Vagina (tissue), 2 donors: ENCODE measurements at regions not wholly inside any gene's neighbourhood (a gene's known extent, or its start where the extent isn't known, plus 50 kb on each side); places are given as distances from the start of the nearest gene placed in this dataset.

ENCODE experiments used
- POLR2A ChIP-seq, 2 donors: fragments of 450-650 bp; IDR thresholded peaks; one replicate each; pipeline ENCODE4 v1.6.1; 2017; ENCODE audit warnings: antibody characterized with exemption in 2 of 2, mild to moderate bottlenecking in 2 of 2, moderate library complexity in 2 of 2
- POLR2AphosphoS5 ChIP-seq, 2 donors: sonication (generic); formaldehyde crosslinking; IDR thresholded peaks; one replicate each; pipeline ENCODE4 v1.9.0; 2017; ENCODE audit warnings: antibody characterized with exemption in 2 of 2, mild to moderate bottlenecking in 2 of 2, low read depth in 1 of 2; ENCODE audit not compliant: insufficient read depth in 1 of 2
- TF ChIP-seq, protein P1 (sequence below), 3 experiments: fragments of 450-650 bp in 2 of 3; fragments of 200-600 bp in 1 of 3; sonication (generic) in 1 of 3; IDR thresholded peaks; one replicate each; pipeline ENCODE4 v1.5.1; 2017 to 2019; ENCODE audit warnings: antibody characterized with exemption in 3 of 3, mild to moderate bottlenecking in 2 of 3, moderate library complexity in 2 of 3

GRCh38 chr3:87691109-87691508 is 367.7 kb downstream of the CGGBP1 start:
- no peak for TF ChIP-seq POLR2A (IDR thresholded peaks at IDR 0.05)
- TF ChIP-seq, protein P1, sequence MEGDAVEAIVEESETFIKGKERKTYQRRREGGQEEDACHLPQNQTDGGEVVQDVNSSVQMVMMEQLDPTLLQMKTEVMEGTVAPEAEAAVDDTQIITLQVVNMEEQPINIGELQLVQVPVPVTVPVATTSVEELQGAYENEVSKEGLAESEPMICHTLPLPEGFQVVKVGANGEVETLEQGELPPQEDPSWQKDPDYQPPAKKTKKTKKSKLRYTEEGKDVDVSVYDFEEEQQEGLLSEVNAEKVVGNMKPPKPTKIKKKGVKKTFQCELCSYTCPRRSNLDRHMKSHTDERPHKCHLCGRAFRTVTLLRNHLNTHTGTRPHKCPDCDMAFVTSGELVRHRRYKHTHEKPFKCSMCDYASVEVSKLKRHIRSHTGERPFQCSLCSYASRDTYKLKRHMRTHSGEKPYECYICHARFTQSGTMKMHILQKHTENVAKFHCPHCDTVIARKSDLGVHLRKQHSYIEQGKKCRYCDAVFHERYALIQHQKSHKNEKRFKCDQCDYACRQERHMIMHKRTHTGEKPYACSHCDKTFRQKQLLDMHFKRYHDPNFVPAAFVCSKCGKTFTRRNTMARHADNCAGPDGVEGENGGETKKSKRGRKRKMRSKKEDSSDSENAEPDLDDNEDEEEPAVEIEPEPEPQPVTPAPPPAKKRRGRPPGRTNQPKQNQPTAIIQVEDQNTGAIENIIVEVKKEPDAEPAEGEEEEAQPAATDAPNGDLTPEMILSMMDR (IDR thresholded peaks at IDR 0.05), result no peak
- no peak for TF ChIP-seq POLR2AphosphoS5 (IDR thresholded peaks at IDR 0.05; ENCODE audit: insufficient read depth in 1 of 2, low read depth in 1 of 2)
